GM12892 (cell line): ENCODE measurements at regions not wholly inside any gene's neighbourhood (a gene's known extent, or its start where the extent isn't known, plus 50 kb on each side); places are given as distances from the start of the nearest gene placed in this dataset.

ENCODE experiments used
- POLR2A ChIP-seq: IDR thresholded peaks from 2 replicates; pipeline ENCODE4 v1.6.1; 2011; ENCODE audit warnings: low read depth, low read length, control low read depth
- POLR2AphosphoS5 ChIP-seq: IDR thresholded peaks from 2 replicates; pipeline ENCODE4 v1.6.1; 2011; ENCODE audit warnings: low read depth, low read length, control low read depth

GRCh38 chr2:225317186-225317585 lies 82.3 kb upstream of the NYAP2 start:
- TF ChIP-seq POLR2AphosphoS5 (no peak), POLR2A (no peak)
